ENCODE measurements at regions not wholly inside any gene's neighbourhood (a gene's known extent, or its start where the extent isn't known, plus 50 kb on each side); places are given as distances from the start of the nearest gene placed in this dataset.

DNA sequence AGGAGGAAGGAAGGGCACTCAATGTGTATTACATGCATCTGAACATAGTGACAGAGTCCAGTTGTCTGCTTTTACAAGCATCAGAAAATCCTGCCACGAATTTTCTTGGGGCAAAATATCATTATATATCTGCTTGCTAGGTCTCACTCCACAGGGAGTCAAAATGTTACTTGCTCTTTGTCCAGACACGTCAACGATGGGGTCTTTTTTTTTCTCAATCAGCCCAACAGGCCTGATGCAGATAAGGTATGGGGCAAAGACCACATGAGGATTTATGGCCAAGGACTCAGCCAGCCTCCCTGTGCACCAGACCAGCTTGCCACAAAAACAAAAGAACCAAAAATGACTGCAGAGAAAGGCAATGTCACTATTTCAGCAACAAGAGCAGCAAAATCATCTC is 323.4 kb upstream of the PKDCC start:
- no peak for TF ChIP-seq CTCF (IDR thresholded peaks at IDR 0.05 in 8 of 11, conservative IDR thresholded peaks at IDR 0.05 in 3 of 11)
- TF ChIP-seq POLR2A (IDR thresholded peaks at IDR 0.05): no peak
- no peak for TF ChIP-seq POLR2AphosphoS5 (IDR thresholded peaks at IDR 0.05)
